IMR-90 (cell line): ENCODE measurements at regions not wholly inside any gene's neighbourhood (a gene's known extent, or its start where the extent isn't known, plus 50 kb on each side); places are given as distances from the start of the nearest gene placed in this dataset.

ENCODE experiments used
- ATAC-seq: fragments of 200-7000 bp; cut with Tn5 transposase; 2 replicates; pipeline ENCODE4 v1.9.1; 2020; ENCODE audit warnings: low read depth, mild to moderate bottlenecking, moderate library complexity
- BruUV-seq: library from RNA; stranded (reverse); fragments of 400-500 nt; replicated peaks from 2 replicates; lab custom pipeline; 2021; lab: Mats Ljungman, UMichigan
- CTCF ChIA-PET: fragments of 300-600 bp; formaldehyde crosslinking; extraction: SDS; loops from one replicate; lab custom pipeline; 2021; ENCODE audit warnings: antibody characterized with exemption; lab: Yijun Ruan, JAX
- POLR2A ChIA-PET: fragments of 300-600 bp; sonication (Branson Sonifier 250); formaldehyde crosslinking; loops from one replicate; lab custom pipeline; 2022; ENCODE audit warnings: antibody characterized with exemption; ENCODE audit not compliant: unreplicated experiment; lab: Charles Lee
- DNase-seq: peaks from one replicate; pipeline ENCODE4 v3.0.0; 2013
- H2AFZ ChIP-seq: replicated peaks from 2 replicates; pipeline ENCODE3; 2013; ENCODE audit warnings: low read length, mild to moderate bottlenecking; ENCODE audit not compliant: poor library complexity
- H2AK5ac ChIP-seq: 2 replicates; pipeline ENCODE4 v1.6.1; 2013; ENCODE audit warnings: low read depth, low read length, inconsistent platforms
- H2AK9ac ChIP-seq: replicated peaks from 2 replicates; pipeline ENCODE3; 2013; ENCODE audit warnings: mild to moderate bottlenecking, low read depth, low read length, moderate library complexity; ENCODE audit not compliant: poor library complexity
- H2BK120ac ChIP-seq: 2 replicates; pipeline ENCODE4 v1.6.1; 2013; ENCODE audit warnings: low read depth, low read length, inconsistent platforms
- H2BK15ac ChIP-seq: 3 replicates; pipeline ENCODE4 v1.6.1; 2013; ENCODE audit warnings: low read depth, low read length, inconsistent platforms
- H2BK20ac ChIP-seq: 2 replicates; pipeline ENCODE4 v1.6.1; 2013; ENCODE audit warnings: low read depth, mild to moderate bottlenecking, inconsistent platforms, low read length, moderate library complexity
- H2BK5ac ChIP-seq: 2 replicates; pipeline ENCODE4 v1.6.1; 2013; ENCODE audit warnings: mild to moderate bottlenecking, low read depth, low read length, inconsistent platforms; ENCODE audit not compliant: poor library complexity, severe bottlenecking
- H3K14ac ChIP-seq: replicated peaks from 2 replicates; pipeline ENCODE4 v1.6.1; 2013; ENCODE audit warnings: low read depth, low read length, inconsistent platforms
- H3K18ac ChIP-seq: 2 replicates; pipeline ENCODE4 v1.6.1; 2013; ENCODE audit warnings: low read depth, low read length, control low read depth
- H3K23ac ChIP-seq: 2 replicates; pipeline ENCODE4 v1.6.1; 2013; ENCODE audit warnings: low read depth, low read length, inconsistent platforms
- H3K27ac ChIP-seq: 2 replicates; pipeline ENCODE4 v1.5.1; 2013; ENCODE audit warnings: mild to moderate bottlenecking, control low read depth, low read length; ENCODE audit not compliant: insufficient read depth
- H3K27me3 ChIP-seq: 2 replicates; pipeline ENCODE4 v1.6.1; 2013; ENCODE audit warnings: low read length; ENCODE audit not compliant: control insufficient read depth, insufficient read depth
- H3K36me3 ChIP-seq: 2 replicates; pipeline ENCODE4 v1.6.1; 2013; ENCODE audit warnings: low read length, mixed read lengths; ENCODE audit not compliant: control insufficient read depth, insufficient read depth
- H3K4ac ChIP-seq: 2 replicates; pipeline ENCODE4 v1.6.1; 2013; ENCODE audit warnings: low read depth, low read length, inconsistent platforms
- H3K4me1 ChIP-seq: 2 replicates; pipeline ENCODE4 v1.6.1; 2013; ENCODE audit warnings: low read length, mixed read lengths; ENCODE audit not compliant: control insufficient read depth, insufficient read depth
- H3K4me2 ChIP-seq: 2 replicates; pipeline ENCODE4 v1.6.1; 2013; ENCODE audit warnings: low read depth, mild to moderate bottlenecking, control low read depth, low read length, moderate library complexity
- H3K4me3 ChIP-seq: 2 replicates; pipeline ENCODE4 v1.5.1; 2013; ENCODE audit warnings: low read depth, mild to moderate bottlenecking, control low read depth, low read length, moderate library complexity; ENCODE audit not compliant: insufficient read depth
- H3K56ac ChIP-seq: 2 replicates; pipeline ENCODE4 v1.6.1; 2013; ENCODE audit warnings: low read length, inconsistent platforms; ENCODE audit not compliant: insufficient read depth; ENCODE audit errors: extremely low read depth
- H3K79me1 ChIP-seq, 2 experiments: 2 replicates each; pipeline ENCODE4 v1.6.1; 2013; ENCODE audit warnings: low read length in 2 of 2, inconsistent platforms in 1 of 2, low read depth in 1 of 2
- H3K9ac ChIP-seq: 2 replicates; pipeline ENCODE4 v1.6.1; 2013; ENCODE audit warnings: low read depth, low read length, control low read depth
- H3K9me1 ChIP-seq: 2 replicates; pipeline ENCODE4 v1.6.1; 2013; ENCODE audit warnings: low read length, inconsistent platforms; ENCODE audit not compliant: insufficient read depth
- H3K9me3 ChIP-seq: 2 replicates; pipeline ENCODE4 v1.6.1; 2013; ENCODE audit warnings: low read length; ENCODE audit not compliant: control insufficient read depth, insufficient read depth
- H4K20me1 ChIP-seq: 2 replicates; pipeline ENCODE4 v1.6.1; 2013; ENCODE audit warnings: low read length, inconsistent platforms; ENCODE audit not compliant: insufficient read depth
- H4K5ac ChIP-seq: 2 replicates; pipeline ENCODE4 v1.6.1; 2013; ENCODE audit warnings: mild to moderate bottlenecking, low read depth, low read length, control low read depth
- H4K8ac ChIP-seq, 2 experiments: 2 replicates each; pipeline ENCODE4 v1.6.1; 2013; ENCODE audit warnings: low read depth in 2 of 2, low read length in 2 of 2, control low read depth in 1 of 2, inconsistent platforms in 1 of 2
- H4K91ac ChIP-seq: 2 replicates; pipeline ENCODE4 v1.6.1; 2013; ENCODE audit warnings: low read depth, low read length, inconsistent platforms; ENCODE audit not compliant: insufficient read depth
- BHLHE40 ChIP-seq: fragments of 150-350 bp; IDR thresholded peaks from 2 replicates; pipeline ENCODE4 v1.6.1; 2016; ENCODE audit warnings: mild to moderate bottlenecking, low read depth, low read length
- CEBPB ChIP-seq: IDR thresholded peaks from 2 replicates; pipeline ENCODE4 v1.6.1; 2012; ENCODE audit warnings: low read depth, low read length, improper control_type of control experiment
- CHD1 ChIP-seq: IDR thresholded peaks from 2 replicates; pipeline ENCODE4 v1.6.1; 2012; ENCODE audit warnings: low read depth, low read length, improper control_type of control experiment
- FOS ChIP-seq: fragments of 150-350 bp; IDR thresholded peaks from 2 replicates; pipeline ENCODE4 v1.6.1; 2016; ENCODE audit warnings: low read depth, low read length
- MAZ ChIP-seq: IDR thresholded peaks from 2 replicates; pipeline ENCODE4 v1.6.1; 2012; ENCODE audit warnings: low read depth, mild to moderate bottlenecking, low read length, improper control_type of control experiment, moderate library complexity, borderline replicate concordance
- MXI1 ChIP-seq: IDR thresholded peaks from 2 replicates; pipeline ENCODE4 v1.6.1; 2012; ENCODE audit warnings: low read depth, mild to moderate bottlenecking, low read length, moderate library complexity, borderline replicate concordance
- NFE2L2 ChIP-seq: fragments of 150-350 bp; IDR thresholded peaks from 2 replicates; pipeline ENCODE4 v1.6.1; 2016; ENCODE audit warnings: low read depth, mild to moderate bottlenecking, low read length
- POLR2A ChIP-seq: IDR thresholded peaks from 2 replicates; pipeline ENCODE4 v1.6.1; 2012; ENCODE audit warnings: mild to moderate bottlenecking, low read depth, low read length
- RAD21 ChIP-seq: IDR thresholded peaks from 2 replicates; pipeline ENCODE4 v1.6.1; 2012; ENCODE audit warnings: low read length, improper control_type of control experiment
- RCOR1 ChIP-seq: IDR thresholded peaks from 2 replicates; pipeline ENCODE4 v1.6.1; 2012; ENCODE audit warnings: mild to moderate bottlenecking, low read length, improper control_type of control experiment; ENCODE audit not compliant: insufficient replicate concordance
- RFX5 ChIP-seq: IDR thresholded peaks from 2 replicates; pipeline ENCODE4 v1.8.0; 2012; ENCODE audit warnings: low read depth, mild to moderate bottlenecking, low read length, moderate library complexity
- SMC3 ChIP-seq: fragments of 150-350 bp; IDR thresholded peaks from 2 replicates; pipeline ENCODE4 v1.6.1; 2016; ENCODE audit warnings: low read depth, mild to moderate bottlenecking, antibody characterized with exemption, low read length, moderate library complexity
- WGBS, 2 experiments: methylation state at CpG; one replicate each; pipeline versions ENCODE4 v1.1.5 to v1.1.7; 2013; ENCODE audit warnings: missing lambda C conversion rate in 2 of 2; ENCODE audit not compliant: insufficient read length in 1 of 2; ENCODE audit errors: extremely low coverage in 2 of 2; 5-methylcytosine and 5-hydroxymethylcytosine counted together
- dilution Hi-C: fragments of 300-500 bp; cut with HindIII; formaldehyde crosslinking; loops from one replicate; pipeline ENCODE4 v1.14.3; 2018; ENCODE audit warnings: low sequenced_read_pairs; ENCODE audit not compliant: unreplicated experiment
- in situ Hi-C: fragments of 300-500 bp; cut with MboI; formaldehyde crosslinking; loops from 3 replicates; pipeline ENCODE4 v1.14.3; 2019; ENCODE audit warnings: low sequenced_read_pairs, inconsistent platforms, mixed read lengths
- intact Hi-C: fragments of 100-400 bp; cut with micrococcal nuclease; formaldehyde crosslinking; loops from 2 replicates; pipeline ENCODE4 v1.10.0; 2022
- TF ChIP-seq, protein P1 (sequence below): fragments of 150-350 bp; IDR thresholded peaks from 2 replicates; pipeline ENCODE4 v1.6.1; 2017; ENCODE audit warnings: mild to moderate bottlenecking, antibody characterized with exemption, low read length, low read depth
- TF ChIP-seq, protein P2 (sequence below): conservative IDR thresholded peaks from 2 replicates; pipeline ENCODE4 v1.5.1; 2012; ENCODE audit warnings: mild to moderate bottlenecking, low read depth, low read length, improper control_type of control experiment

DNA sequence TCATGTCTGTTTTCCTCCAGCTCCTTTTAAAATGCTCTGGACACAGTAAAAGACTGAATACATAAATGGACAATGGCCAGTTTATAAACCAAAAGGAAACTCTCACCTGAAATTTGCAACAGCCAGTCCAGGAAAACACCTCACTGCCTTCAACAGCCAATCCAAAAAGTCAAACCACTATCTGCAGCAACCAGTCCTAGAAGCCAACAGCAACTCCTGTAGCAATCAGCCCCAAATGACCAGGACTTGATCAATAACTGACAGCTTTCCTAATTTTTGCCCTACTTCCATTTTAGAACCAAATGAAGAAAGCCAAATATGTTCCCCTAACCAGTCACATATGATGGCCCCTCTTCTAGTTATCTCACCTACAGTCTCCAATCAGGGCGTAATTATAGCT lies 309.5 kb upstream of the CPXCR1 start:
- Histone ChIP-seq H3K79me1 (no peaks in the 10 kb centered on the region), H3K4me1 (no peaks in the 10 kb centered on the region), H2AK9ac (no peak overlapping the region), H2AK5ac (no peak overlapping the region), H3K9me3 (no peaks in the 10 kb centered on the region), H3K23ac (no peak overlapping the region), H4K5ac (no peak overlapping the region), H2BK120ac (no peak overlapping the region), H3K18ac (no peak overlapping the region), H3K36me3 (no peaks in the 10 kb centered on the region), H3K56ac (no peak overlapping the region), H3K4me3 (no peak overlapping the region), H2AFZ (no peak overlapping the region), H2BK20ac (no peak overlapping the region), H4K8ac (no peak overlapping the region), H3K4me2 (no peak overlapping the region), H3K27ac (no peak overlapping the region), H4K91ac (no peak overlapping the region), H3K14ac (no peak overlapping the region), H2BK5ac (no peak overlapping the region), H4K20me1 (no peaks in the 10 kb centered on the region), H3K9ac (no peak overlapping the region), H3K4ac (no peak overlapping the region), H3K9me1 (no peaks in the 10 kb centered on the region), H2BK15ac (no peak overlapping the region), H3K27me3 (no peaks in the 10 kb centered on the region)
- CTCF ChIA-PET = no interaction called here
- no peak for ATAC-seq
- POLR2A ChIA-PET = no interaction called here
- dilution Hi-C loops (no loop called here), in situ Hi-C loops (no loop called here), intact Hi-C loops (no loop called here)
- TF ChIP-seq SMC3 = no peak
- no peak for TF ChIP-seq CHD1
- no peak for TF ChIP-seq POLR2A
- TF ChIP-seq MAZ = no peak
- no peak for TF ChIP-seq FOS
- TF ChIP-seq, protein P1, sequence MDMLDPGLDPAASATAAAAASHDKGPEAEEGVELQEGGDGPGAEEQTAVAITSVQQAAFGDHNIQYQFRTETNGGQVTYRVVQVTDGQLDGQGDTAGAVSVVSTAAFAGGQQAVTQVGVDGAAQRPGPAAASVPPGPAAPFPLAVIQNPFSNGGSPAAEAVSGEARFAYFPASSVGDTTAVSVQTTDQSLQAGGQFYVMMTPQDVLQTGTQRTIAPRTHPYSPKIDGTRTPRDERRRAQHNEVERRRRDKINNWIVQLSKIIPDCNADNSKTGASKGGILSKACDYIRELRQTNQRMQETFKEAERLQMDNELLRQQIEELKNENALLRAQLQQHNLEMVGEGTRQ = no peak
- no peak for TF ChIP-seq NFE2L2
- no peak for TF ChIP-seq RFX5
- TF ChIP-seq RCOR1 = no peak
- TF ChIP-seq MXI1 = no peak
- TF ChIP-seq, protein P2, sequence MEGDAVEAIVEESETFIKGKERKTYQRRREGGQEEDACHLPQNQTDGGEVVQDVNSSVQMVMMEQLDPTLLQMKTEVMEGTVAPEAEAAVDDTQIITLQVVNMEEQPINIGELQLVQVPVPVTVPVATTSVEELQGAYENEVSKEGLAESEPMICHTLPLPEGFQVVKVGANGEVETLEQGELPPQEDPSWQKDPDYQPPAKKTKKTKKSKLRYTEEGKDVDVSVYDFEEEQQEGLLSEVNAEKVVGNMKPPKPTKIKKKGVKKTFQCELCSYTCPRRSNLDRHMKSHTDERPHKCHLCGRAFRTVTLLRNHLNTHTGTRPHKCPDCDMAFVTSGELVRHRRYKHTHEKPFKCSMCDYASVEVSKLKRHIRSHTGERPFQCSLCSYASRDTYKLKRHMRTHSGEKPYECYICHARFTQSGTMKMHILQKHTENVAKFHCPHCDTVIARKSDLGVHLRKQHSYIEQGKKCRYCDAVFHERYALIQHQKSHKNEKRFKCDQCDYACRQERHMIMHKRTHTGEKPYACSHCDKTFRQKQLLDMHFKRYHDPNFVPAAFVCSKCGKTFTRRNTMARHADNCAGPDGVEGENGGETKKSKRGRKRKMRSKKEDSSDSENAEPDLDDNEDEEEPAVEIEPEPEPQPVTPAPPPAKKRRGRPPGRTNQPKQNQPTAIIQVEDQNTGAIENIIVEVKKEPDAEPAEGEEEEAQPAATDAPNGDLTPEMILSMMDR = no peak
- no peak for TF ChIP-seq RAD21
- no peak for TF ChIP-seq CEBPB
- TF ChIP-seq BHLHE40 = no peak
- no CpG with 5 or more reads among the region's 1 CpG for WGBS, 2 experiments
- DNase-seq = no peak
- no TSS peak for BruUV-seq
